Endothelial cell of umbilical vein (primary cell): ENCODE measurements at regions not wholly inside any gene's neighbourhood (a gene's known extent, or its start where the extent isn't known, plus 50 kb on each side); places are given as distances from the start of the nearest gene placed in this dataset.

Experiments used
- EZH2 ChIP-seq: IDR thresholded peaks from 2 replicates; pipeline ENCODE4 v1.6.1; 2012; ENCODE audit warnings: borderline replicate concordance, low read depth, mild to moderate bottlenecking, moderate library complexity, low read length, inconsistent platforms; ENCODE audit not compliant: severe bottlenecking
- FOS ChIP-seq: IDR thresholded peaks from 2 replicates; pipeline ENCODE4 v1.6.1; 2011; ENCODE audit warnings: mild to moderate bottlenecking, low read length, moderate library complexity, borderline replicate concordance; ENCODE audit not compliant: insufficient read depth
- GATA2 ChIP-seq: IDR thresholded peaks from 2 replicates; pipeline ENCODE4 v1.7.0; 2011; ENCODE audit warnings: low read depth, mild to moderate bottlenecking, moderate library complexity, mixed read lengths, low read length; ENCODE audit not compliant: insufficient read length, insufficient read depth
- JUN ChIP-seq: IDR thresholded peaks from 2 replicates; pipeline ENCODE4 v1.6.1; 2011; ENCODE audit warnings: borderline replicate concordance, low read depth; ENCODE audit not compliant: insufficient read length, insufficient read depth
- MYC ChIP-seq: IDR thresholded peaks from one replicate; pipeline ENCODE4 v1.6.1; 2011; ENCODE audit warnings: mild to moderate bottlenecking, low read depth, low read length
- POLR2A ChIP-seq: IDR thresholded peaks from 2 replicates; pipeline ENCODE4 v1.6.1; 2012; ENCODE audit warnings: low read depth, mild to moderate bottlenecking, control low read depth, low read length
- POLR2AphosphoS5 ChIP-seq: IDR thresholded peaks from 2 replicates; pipeline ENCODE4 v1.6.1; 2012; ENCODE audit warnings: low read depth, mild to moderate bottlenecking, control low read depth, low read length, moderate library complexity; ENCODE audit not compliant: insufficient read depth
- TF ChIP-seq, protein P1 (sequence below), 2 donors: IDR thresholded peaks; 1 replicate in 1 of 2; 2 replicates in 1 of 2; pipeline ENCODE4 v1.5.1; 2011; ENCODE audit warnings: low read length in 2 of 2, mild to moderate bottlenecking in 2 of 2, moderate library complexity in 2 of 2, control low read depth in 1 of 2, inconsistent platforms in 1 of 2, low read depth in 1 of 2; ENCODE audit not compliant: insufficient read depth in 1 of 2; ENCODE audit errors: extremely low read depth in 1 of 2

DNA sequence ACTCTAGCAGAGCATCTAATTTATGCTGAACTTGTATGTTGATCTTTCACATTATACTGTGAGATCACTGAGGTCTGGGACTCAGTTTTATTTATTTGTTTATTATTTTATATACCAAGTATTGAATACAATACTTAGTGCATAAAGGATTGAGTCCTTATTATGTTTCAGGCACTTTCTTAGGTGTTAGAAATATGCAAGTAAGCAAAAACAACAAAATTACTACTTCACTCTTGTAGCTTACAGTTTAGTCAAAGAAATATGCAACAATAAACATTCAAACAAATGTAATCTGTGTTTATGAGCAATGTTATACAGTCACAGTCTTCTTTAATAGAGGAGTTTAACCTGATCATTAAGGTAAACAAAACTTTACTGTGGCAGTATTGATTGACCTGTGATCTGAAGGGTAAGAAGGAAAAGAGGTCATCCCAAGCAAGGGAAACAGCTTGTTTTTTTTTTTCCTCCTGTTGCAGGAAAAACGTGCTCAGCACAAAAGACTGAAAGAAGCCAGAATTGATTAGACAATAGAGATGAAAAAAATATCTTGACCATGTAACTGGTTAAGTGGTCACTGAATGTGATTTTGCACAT, 990.7 kb downstream of the TRHDE start:
- TF ChIP-seq, protein P1, sequence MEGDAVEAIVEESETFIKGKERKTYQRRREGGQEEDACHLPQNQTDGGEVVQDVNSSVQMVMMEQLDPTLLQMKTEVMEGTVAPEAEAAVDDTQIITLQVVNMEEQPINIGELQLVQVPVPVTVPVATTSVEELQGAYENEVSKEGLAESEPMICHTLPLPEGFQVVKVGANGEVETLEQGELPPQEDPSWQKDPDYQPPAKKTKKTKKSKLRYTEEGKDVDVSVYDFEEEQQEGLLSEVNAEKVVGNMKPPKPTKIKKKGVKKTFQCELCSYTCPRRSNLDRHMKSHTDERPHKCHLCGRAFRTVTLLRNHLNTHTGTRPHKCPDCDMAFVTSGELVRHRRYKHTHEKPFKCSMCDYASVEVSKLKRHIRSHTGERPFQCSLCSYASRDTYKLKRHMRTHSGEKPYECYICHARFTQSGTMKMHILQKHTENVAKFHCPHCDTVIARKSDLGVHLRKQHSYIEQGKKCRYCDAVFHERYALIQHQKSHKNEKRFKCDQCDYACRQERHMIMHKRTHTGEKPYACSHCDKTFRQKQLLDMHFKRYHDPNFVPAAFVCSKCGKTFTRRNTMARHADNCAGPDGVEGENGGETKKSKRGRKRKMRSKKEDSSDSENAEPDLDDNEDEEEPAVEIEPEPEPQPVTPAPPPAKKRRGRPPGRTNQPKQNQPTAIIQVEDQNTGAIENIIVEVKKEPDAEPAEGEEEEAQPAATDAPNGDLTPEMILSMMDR (IDR thresholded peaks at IDR 0.05; ENCODE audit: extremely low read depth in 1 of 2, insufficient read depth in 1 of 2, low read depth in 1 of 2, low read length in 2 of 2): no peak
- TF ChIP-seq EZH2 (no peak), POLR2AphosphoS5 (no peak), GATA2 (no peak), JUN (no peak), POLR2A (no peak), FOS (no peak), MYC (no peak)
